ENCODE measurements at regions not wholly inside any gene's neighbourhood (a gene's known extent, or its start where the extent isn't known, plus 50 kb on each side); places are given as distances from the start of the nearest gene placed in this dataset.
"Not testable (repeated sequence)": the region's sequence is repeated elsewhere in the genome, so short reads cannot be mapped to it uniquely, and the experiment has no call there.

DNA sequence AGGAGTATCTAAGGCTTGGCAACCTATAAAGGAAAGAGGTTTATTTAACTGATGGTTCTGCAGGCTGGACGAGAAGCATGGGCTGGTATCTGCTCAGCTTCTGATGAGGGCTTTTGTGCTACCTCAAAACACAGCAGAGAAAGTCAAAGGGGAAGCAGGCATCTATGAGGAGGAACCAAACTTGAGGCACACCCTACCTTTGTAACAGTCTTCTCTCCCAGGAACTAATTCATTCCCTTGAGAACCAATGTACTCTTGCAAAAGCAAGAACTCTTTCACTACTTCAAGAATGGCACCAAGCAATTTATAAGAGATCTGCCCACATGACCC, 109.0 kb downstream of the CGGBP1 start:
- Histone ChIP-seq H3K4me1 (no peaks in the 10 kb centered on the region), H3K9me3 (no peaks in the 10 kb centered on the region), H3K36me3 (ENCODE audit: insufficient read depth in 1 of 2, low read depth in 1 of 2) (no peaks in the 10 kb centered on the region), H3K27me3 (ENCODE audit: insufficient read depth in 3 of 3, low read length in 2 of 3) (no peaks in the 10 kb centered on the region), H3K4me3 (no peak overlapping the region), H3K27ac (no peak overlapping the region)
- intact Hi-C loops (cut with DNase I) = no loop called here
- DNase-seq = no peak
- 26 to 61% (median 59%) methylated on average over 1 of the region's 1 CpG for WGBS, 3 donors
- TF ChIP-seq, protein P1, sequence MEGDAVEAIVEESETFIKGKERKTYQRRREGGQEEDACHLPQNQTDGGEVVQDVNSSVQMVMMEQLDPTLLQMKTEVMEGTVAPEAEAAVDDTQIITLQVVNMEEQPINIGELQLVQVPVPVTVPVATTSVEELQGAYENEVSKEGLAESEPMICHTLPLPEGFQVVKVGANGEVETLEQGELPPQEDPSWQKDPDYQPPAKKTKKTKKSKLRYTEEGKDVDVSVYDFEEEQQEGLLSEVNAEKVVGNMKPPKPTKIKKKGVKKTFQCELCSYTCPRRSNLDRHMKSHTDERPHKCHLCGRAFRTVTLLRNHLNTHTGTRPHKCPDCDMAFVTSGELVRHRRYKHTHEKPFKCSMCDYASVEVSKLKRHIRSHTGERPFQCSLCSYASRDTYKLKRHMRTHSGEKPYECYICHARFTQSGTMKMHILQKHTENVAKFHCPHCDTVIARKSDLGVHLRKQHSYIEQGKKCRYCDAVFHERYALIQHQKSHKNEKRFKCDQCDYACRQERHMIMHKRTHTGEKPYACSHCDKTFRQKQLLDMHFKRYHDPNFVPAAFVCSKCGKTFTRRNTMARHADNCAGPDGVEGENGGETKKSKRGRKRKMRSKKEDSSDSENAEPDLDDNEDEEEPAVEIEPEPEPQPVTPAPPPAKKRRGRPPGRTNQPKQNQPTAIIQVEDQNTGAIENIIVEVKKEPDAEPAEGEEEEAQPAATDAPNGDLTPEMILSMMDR (IDR thresholded peaks at IDR 0.05) = no peak
- no peak for ATAC-seq

DNA sequence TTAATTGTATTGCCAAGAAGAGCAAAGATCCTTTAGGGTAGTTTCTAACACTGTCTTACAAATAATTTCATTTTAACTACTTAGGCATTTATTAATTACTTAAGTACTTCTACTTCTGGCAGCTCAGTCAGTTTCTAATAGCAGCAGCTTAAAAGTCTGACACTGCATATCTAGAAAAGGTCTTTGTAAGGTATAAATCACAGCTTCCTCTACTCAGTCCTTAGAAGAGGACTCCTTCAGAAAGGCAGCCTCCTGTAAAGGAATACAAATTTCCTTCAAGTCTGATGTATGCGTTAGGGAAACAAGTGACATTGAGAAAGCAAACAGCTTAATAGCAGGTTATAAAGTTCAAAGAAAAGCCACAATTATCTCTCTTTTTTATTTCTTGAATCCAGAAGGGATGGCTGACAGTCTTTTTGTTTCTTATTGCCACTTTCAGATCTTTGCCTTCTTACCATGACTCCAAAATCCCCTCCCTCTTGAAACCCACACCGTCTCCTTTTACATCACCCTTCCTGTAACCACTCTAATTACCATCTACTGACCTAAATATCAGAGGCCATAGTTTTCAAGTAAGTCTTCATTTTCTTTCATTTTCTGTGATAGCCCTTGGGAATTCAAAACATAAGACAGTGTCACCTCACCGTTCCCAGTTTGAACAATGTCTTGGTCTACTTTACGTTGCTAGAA, 109.5 kb downstream of the CGGBP1 start:
- ATAC-seq = no peak
- Histone ChIP-seq H3K4me1 (no peaks in the 10 kb centered on the region), H3K27me3 (ENCODE audit: insufficient read depth in 3 of 3, low read length in 2 of 3) (no peaks in the 10 kb centered on the region), H3K4me3 (no peak overlapping the region), H3K36me3 (ENCODE audit: insufficient read depth in 1 of 2, low read depth in 1 of 2) (no peaks in the 10 kb centered on the region), H3K9me3 (no peaks in the 10 kb centered on the region), H3K27ac (no peak overlapping the region)
- TF ChIP-seq, protein P1 (IDR thresholded peaks at IDR 0.05) = no peak
- no peak for DNase-seq
- 45 to 56% (median 52%) methylated on average over 4 of the region's 4 CpGs for WGBS, 3 donors
- intact Hi-C loops (cut with DNase I) = no loop called here

DNA sequence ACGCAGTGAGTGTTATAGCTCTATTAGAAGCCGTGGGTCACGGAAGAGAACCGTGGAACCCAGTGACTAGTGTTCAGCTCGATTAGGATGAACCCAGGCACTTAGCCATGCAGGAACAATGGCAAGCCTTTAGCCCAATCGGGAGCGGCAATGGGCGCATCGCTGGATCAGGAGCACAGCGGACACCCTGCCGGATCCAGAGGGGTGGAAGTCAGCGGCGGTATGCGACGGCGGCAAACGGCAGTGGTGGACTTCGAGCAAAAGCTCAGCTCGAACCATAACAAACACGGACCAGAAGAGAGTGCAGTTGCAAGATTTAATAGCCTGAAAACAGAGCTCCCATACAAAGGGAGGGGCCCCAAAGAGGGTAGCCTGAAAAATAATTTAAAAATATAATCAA, 112.8 kb downstream of the CGGBP1 start:
- H3K4me1 ChIP-seq; H3K4me3 ChIP-seq; DNase-seq; H3K36me3 ChIP-seq (ENCODE audit: insufficient read depth in 1 of 2, low read depth in 1 of 2); H3K27me3 ChIP-seq (ENCODE audit: insufficient read depth in 3 of 3, low read length in 2 of 3); intact Hi-C loops (cut with DNase I); H3K27ac ChIP-seq; H3K9me3 ChIP-seq; ATAC-seq: not testable (repeated sequence)
- 91 to 97% (median 91%) methylated on average over 19 to 20 of the region's 20 CpGs for WGBS, 3 donors

DNA sequence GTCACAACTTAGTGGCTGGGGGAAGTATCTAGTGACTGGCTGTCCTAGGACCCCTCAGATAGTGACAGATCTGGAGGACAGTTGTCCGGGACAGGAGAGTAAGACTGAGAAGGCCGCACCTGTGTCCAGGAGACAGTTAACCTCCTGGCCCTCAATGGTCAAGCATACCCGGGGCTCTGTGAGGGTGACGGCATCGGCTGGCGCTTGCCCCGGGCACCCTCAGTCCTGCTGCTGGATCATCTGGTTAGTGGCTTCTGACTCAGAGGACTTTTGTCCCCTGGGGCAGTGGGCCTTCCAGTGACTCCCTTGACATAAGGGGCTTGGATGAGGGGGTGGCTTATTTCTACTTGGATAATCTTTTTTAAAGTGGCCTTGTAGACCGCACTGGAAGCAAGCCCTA, 116.5 kb downstream of the CGGBP1 start:
- H3K9me3 ChIP-seq; intact Hi-C loops (cut with DNase I); ATAC-seq; H3K4me1 ChIP-seq; H3K36me3 ChIP-seq (ENCODE audit: insufficient read depth in 1 of 2, low read depth in 1 of 2); DNase-seq; H3K27me3 ChIP-seq (ENCODE audit: insufficient read depth in 3 of 3, low read length in 2 of 3); H3K4me3 ChIP-seq; H3K27ac ChIP-seq: not testable (repeated sequence)
- WGBS, 3 donors = 96% methylated on average over 8 of the region's 8 CpGs

DNA sequence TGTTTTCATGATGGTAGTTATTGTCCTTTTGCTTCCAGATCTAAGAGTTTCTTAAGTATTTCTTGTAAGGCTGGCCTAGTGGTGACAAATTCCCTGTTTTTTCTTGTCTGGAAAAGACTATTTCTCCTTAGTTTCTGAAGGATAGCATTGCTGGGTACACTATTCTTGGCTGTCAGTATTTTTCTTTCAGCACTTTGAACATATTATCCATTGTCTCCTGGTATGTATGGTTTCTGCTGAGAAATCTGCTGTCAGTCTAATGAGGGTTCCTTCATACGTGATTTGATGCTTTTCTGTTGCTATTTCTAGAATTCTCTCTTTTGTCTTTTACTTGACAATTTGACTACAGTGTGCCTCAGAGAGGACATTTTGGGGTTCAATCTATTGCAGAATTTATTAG, 134.3 kb downstream of the CGGBP1 start:
- DNase-seq (no peak), ATAC-seq (no peak)
- intact Hi-C loops (cut with DNase I) = no loop called here
- H3K4me1 ChIP-seq = no peaks in the 10 kb centered on the region
- no peaks in the 10 kb centered on the region for H3K36me3 ChIP-seq (ENCODE audit: insufficient read depth in 1 of 2, low read depth in 1 of 2)
- H3K27ac ChIP-seq = no peak overlapping the region
- H3K4me3 ChIP-seq = no peak overlapping the region
- H3K9me3 ChIP-seq = no peaks in the 10 kb centered on the region
- H3K27me3 ChIP-seq (ENCODE audit: insufficient read depth in 3 of 3, low read length in 2 of 3) = no peaks in the 10 kb centered on the region
- 75 to 88% (median 77%) methylated on average over 1 of the region's 1 CpG for WGBS, 3 donors
- TF ChIP-seq, protein P1 (IDR thresholded peaks at IDR 0.05) = no peak

DNA sequence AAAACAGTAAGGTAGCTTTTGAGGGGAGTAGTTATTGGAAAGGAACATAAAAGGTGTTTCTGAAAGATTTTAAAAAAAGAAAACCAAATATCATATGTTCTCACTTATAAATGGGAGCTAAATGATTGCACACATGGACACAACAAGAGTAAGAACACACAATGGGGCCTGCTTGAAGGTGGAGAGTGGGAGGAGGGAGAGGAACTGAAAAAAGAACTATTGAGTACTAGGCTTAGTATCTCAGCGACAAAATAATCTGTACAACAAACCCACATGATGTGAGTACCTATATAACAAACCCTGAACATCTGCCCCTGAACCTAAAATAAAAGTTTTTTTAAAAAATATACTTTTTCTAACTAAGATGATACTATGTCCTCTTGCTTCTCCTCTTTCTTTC, 138.3 kb downstream of the CGGBP1 start:
- DNase-seq (no peak), ATAC-seq (no peak)
- WGBS, 3 donors = 26 to 32% (median 32%) methylated on average over 1 of the region's 1 CpG
- H3K27ac ChIP-seq = no peak overlapping the region
- H3K27me3 ChIP-seq (ENCODE audit: insufficient read depth in 3 of 3, low read length in 2 of 3) = no peaks in the 10 kb centered on the region
- H3K36me3 ChIP-seq (ENCODE audit: insufficient read depth in 1 of 2, low read depth in 1 of 2) = no peaks in the 10 kb centered on the region
- intact Hi-C loops (cut with DNase I) = no loop called here
- H3K4me3 ChIP-seq = no peak overlapping the region
- TF ChIP-seq, protein P1 (IDR thresholded peaks at IDR 0.05) = no peak
- no peaks in the 10 kb centered on the region for H3K4me1 ChIP-seq
- H3K9me3 ChIP-seq = no peaks in the 10 kb centered on the region
